Prostate gland (tissue), 2 donors: ENCODE measurements at regions not wholly inside any gene's neighbourhood (a gene's known extent, or its start where the extent isn't known, plus 50 kb on each side); places are given as distances from the start of the nearest gene placed in this dataset.

Experiments
- DNase-seq: peaks from one replicate; pipeline ENCODE4 v3.0.0-alpha.2; 2019; ENCODE audit warnings: low spot score
- H3K27ac ChIP-seq, 2 donors: fragments of 200-600 bp; sonication (generic); 2 replicates each; pipeline ENCODE4 v1.5.1; 2017 to 2019
- H3K27me3 ChIP-seq: fragments of 200-600 bp; sonication (generic); replicated peaks from 2 replicates; pipeline ENCODE4 v1.5.1; 2019; ENCODE audit not compliant: insufficient read depth
- H3K36me3 ChIP-seq, 2 donors: fragments of 200-600 bp; sonication (generic); 1 replicate in 1 of 2; 2 replicates in 1 of 2; pipeline versions ENCODE4 v1.5.1 to v1.8.1; 2017 to 2019
- H3K4me1 ChIP-seq: fragments of 200-600 bp; sonication (generic); replicated peaks from 2 replicates; pipeline ENCODE4 v1.5.1; 2019
- H3K4me3 ChIP-seq, 2 donors: fragments of 200-600 bp; sonication (generic); 2 replicates each; pipeline ENCODE4 v1.5.1; 2017 to 2019
- H3K9me3 ChIP-seq: fragments of 200-600 bp; sonication (generic); 2 replicates; pipeline ENCODE4 v1.5.1; 2017
- POLR2A ChIP-seq: fragments of 450-650 bp; IDR thresholded peaks from one replicate; pipeline ENCODE4 v1.6.1; 2016; ENCODE audit warnings: antibody characterized with exemption, mild to moderate bottlenecking
- POLR2AphosphoS5 ChIP-seq: sonication (generic); formaldehyde crosslinking; IDR thresholded peaks from one replicate; pipeline ENCODE4 v1.6.1; 2017; ENCODE audit warnings: antibody characterized with exemption
- WGBS: methylation state at CpG from one replicate; pipeline ENCODE4 v1.1.5; 2018; 5-methylcytosine and 5-hydroxymethylcytosine counted together
- intact Hi-C: fragments of 100-400 bp; cut with DNase I; formaldehyde crosslinking; loops from one replicate; pipeline ENCODE4 v1.14.2; 2022
- TF ChIP-seq, protein P1 (sequence below), 4 experiments: fragments of 200-600 bp in 2 of 4; fragments of 450-650 bp in 2 of 4; sonication (generic) in 2 of 4; IDR thresholded peaks; 1 replicate in 3 of 4; 2 replicates in 1 of 4; pipeline ENCODE4 v1.5.1; 2016 to 2019; ENCODE audit warnings: antibody characterized with exemption in 4 of 4, mild to moderate bottlenecking in 2 of 4, moderate library complexity in 2 of 4

DNA sequence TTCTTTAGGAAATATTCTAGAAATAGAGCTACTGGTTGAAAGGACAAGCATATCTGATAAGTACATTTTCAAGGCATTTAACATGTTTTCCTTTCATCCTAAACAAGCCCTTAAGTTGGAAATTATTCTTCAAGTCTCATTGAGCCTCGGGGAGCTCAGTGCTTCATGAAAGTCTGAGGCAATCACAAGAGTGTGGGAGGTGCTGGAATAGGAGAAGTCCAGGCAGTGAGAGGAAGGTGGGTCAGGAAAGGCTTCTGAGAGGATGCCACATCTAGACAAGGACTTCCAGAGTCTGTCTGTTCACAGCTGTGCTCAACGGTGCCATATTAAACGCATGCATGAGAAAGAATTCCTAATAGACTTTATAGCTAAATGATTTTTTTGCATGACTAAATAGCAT is 69.8 kb downstream of the CD83 start:
- intact Hi-C loops = no loop called here
- Histone ChIP-seq H3K27me3 (peaks cover 3% of the 10 kb centered on the region), H3K4me3 (no peak overlapping the region), H3K36me3 (no peaks in the 10 kb centered on the region), H3K27ac (no peak overlapping the region), H3K9me3 (no peaks in the 10 kb centered on the region), H3K4me1 (no peaks in the 10 kb centered on the region)
- 65% methylated on average over 3 of the region's 3 CpGs for WGBS
- TF ChIP-seq POLR2AphosphoS5 (no peak), POLR2A (no peak)
- TF ChIP-seq, protein P1, sequence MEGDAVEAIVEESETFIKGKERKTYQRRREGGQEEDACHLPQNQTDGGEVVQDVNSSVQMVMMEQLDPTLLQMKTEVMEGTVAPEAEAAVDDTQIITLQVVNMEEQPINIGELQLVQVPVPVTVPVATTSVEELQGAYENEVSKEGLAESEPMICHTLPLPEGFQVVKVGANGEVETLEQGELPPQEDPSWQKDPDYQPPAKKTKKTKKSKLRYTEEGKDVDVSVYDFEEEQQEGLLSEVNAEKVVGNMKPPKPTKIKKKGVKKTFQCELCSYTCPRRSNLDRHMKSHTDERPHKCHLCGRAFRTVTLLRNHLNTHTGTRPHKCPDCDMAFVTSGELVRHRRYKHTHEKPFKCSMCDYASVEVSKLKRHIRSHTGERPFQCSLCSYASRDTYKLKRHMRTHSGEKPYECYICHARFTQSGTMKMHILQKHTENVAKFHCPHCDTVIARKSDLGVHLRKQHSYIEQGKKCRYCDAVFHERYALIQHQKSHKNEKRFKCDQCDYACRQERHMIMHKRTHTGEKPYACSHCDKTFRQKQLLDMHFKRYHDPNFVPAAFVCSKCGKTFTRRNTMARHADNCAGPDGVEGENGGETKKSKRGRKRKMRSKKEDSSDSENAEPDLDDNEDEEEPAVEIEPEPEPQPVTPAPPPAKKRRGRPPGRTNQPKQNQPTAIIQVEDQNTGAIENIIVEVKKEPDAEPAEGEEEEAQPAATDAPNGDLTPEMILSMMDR (IDR thresholded peaks at IDR 0.05) = no peak
- no peak for DNase-seq

- Histone ChIP-seq H3K27me3 (peaks cover 3% of the 10 kb centered on the region), H3K27ac (no peak overlapping the region), H3K36me3 (no peaks in the 10 kb centered on the region), H3K4me3 (no peak overlapping the region), H3K4me1 (no peaks in the 10 kb centered on the region), H3K9me3 (no peaks in the 10 kb centered on the region)
- no peak for DNase-seq
- WGBS = 87% methylated on average over 2 of the region's 2 CpGs
- intact Hi-C loops = no loop called here
- TF ChIP-seq, protein P1 (IDR thresholded peaks at IDR 0.05) = no peak
- TF ChIP-seq POLR2AphosphoS5 (no peak), POLR2A (no peak)
Measured at GRCh38 chr6:14189074-14189473, 71.5 kb downstream of the CD83 start.

DNA sequence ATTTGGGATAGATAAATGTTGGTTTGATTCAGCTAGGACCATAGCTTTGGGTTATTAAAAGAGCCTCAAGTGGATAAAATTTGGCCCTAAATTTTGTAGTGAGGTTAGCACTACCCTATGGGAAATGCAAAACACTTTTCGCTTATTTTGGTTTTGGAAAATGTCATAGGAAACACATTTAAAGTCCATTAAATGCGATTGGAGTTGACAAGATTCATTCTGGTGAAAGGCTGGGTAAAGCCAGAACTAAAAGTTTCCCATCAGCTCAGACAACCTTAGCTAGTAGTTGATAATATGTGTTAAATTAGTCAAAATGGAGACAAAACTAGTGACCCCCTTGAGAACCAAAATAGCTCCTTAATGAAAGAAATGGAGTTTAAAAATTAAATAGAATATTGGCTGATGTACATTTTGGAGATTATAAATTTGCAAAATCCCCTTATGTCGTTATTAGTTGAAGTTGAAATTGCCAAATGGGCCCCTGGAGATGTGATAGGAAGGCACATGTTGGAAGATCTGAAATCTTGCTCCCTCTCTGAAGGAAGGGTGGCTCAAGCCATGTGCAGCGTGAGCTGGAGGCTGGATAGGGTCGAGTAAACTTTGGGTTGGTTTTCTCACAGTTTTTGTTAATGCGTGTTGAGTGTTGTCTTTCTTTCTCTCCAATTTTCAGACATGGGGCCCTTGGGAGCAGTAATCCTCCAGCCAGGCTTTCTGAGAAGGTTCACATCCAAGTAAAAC is 72.8 kb downstream of the CD83 start:
- Histone ChIP-seq H3K27me3 (peaks cover 3% of the 10 kb centered on the region), H3K27ac (no peak overlapping the region), H3K4me3 (no peak overlapping the region), H3K9me3 (no peaks in the 10 kb centered on the region), H3K4me1 (no peaks in the 10 kb centered on the region), H3K36me3 (no peaks in the 10 kb centered on the region)
- intact Hi-C loops = no loop called here
- no peak for TF ChIP-seq POLR2A
- TF ChIP-seq, protein P1 (IDR thresholded peaks at IDR 0.05) = no peak
- no peak for TF ChIP-seq POLR2AphosphoS5
- 88% methylated on average over 6 of the region's 6 CpGs for WGBS
- no peak for DNase-seq

DNA sequence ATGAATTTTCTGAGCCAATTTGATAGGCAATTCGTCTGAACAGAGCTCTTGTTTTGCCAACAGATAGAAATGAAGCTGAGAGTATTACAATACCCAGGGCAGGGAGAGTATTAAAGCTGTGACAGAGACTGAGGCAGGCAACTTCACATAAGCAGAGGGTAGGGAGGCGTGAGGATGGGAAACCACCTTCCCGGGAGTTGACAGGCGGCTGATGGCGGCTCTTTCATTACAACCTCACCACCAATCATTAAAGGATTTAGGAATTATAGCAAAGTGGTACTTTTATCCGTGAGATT is 73.3 kb downstream of the CD83 start:
- Histone ChIP-seq H3K27ac (no peak overlapping the region), H3K4me3 (no peak overlapping the region), H3K4me1 (no peaks in the 10 kb centered on the region), H3K9me3 (no peaks in the 10 kb centered on the region), H3K27me3 (peaks cover 3% of the 10 kb centered on the region), H3K36me3 (no peaks in the 10 kb centered on the region)
- no peak for DNase-seq
- 92% methylated on average over 6 of the region's 6 CpGs for WGBS
- TF ChIP-seq POLR2AphosphoS5 = no peak
- intact Hi-C loops = no loop called here

DNA sequence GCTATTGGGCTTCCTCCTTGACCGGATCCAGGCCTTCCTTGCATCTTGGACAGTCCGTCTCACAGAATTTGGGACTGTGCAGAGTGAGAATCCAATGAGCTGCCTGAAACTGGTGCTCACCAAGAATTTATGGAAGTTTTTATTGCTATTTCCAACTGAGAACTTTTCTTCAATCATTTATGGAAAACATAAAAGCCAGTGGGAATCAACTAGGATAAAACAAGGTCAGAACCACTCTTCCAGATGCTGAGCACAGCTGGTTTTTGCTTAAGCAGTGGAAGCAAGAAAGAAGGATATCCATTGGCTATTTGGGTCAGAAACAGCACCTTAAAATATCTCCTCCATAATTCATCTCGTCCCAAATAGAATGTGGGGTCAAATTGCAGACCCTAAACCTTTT is 74.2 kb downstream of the CD83 start:
- intact Hi-C loops = no loop called here
- peaks cover 3% of the 10 kb centered on the region for H3K27me3 ChIP-seq
- no peak for DNase-seq
- WGBS = 86% methylated on average over 3 of the region's 3 CpGs
- TF ChIP-seq, protein P1 (IDR thresholded peaks at IDR 0.05) = no peak
- TF ChIP-seq POLR2AphosphoS5 (no peak), POLR2A (no peak)
- no peaks in the 10 kb centered on the region for H3K4me1 ChIP-seq
- H3K36me3 ChIP-seq = no peaks in the 10 kb centered on the region
- H3K4me3 ChIP-seq = no peak overlapping the region
- no peaks in the 10 kb centered on the region for H3K9me3 ChIP-seq
- no peak overlapping the region for H3K27ac ChIP-seq
